H1 (cell line): ENCODE measurements at regions not wholly inside any gene's neighbourhood (a gene's known extent, or its start where the extent isn't known, plus 50 kb on each side); places are given as distances from the start of the nearest gene placed in this dataset.

Experiments used
- ATF3 ChIP-seq: IDR thresholded peaks from 2 replicates; pipeline ENCODE4 v1.6.1; 2011; ENCODE audit warnings: low read depth, mild to moderate bottlenecking, low read length; ENCODE audit not compliant: insufficient read depth
- CBX5 ChIP-seq: fragments of 300-800, 300-1000 bp; sonication (generic); IDR thresholded peaks from 2 replicates; pipeline ENCODE4 v1.7.1; 2016; ENCODE audit warnings: antibody characterized with exemption, low read length, low read depth
- CHD1 ChIP-seq: IDR thresholded peaks from 2 replicates; pipeline ENCODE4 v1.6.1; 2012; ENCODE audit warnings: low read depth, low read length, improper control_type of control experiment
- CTCF ChIP-seq, 3 experiments: IDR thresholded peaks; 1 replicate in 2 of 3; 2 replicates in 1 of 3; pipeline versions ENCODE4 v1.5.1 to v1.6.1; 2011; ENCODE audit warnings: low read length in 3 of 3, mild to moderate bottlenecking in 3 of 3, inconsistent platforms in 2 of 3, low read depth in 1 of 3, moderate library complexity in 1 of 3; ENCODE audit not compliant: insufficient read depth in 1 of 3; ENCODE audit errors: control extremely low read depth in 1 of 3
- E2F6 ChIP-seq: IDR thresholded peaks from 2 replicates; pipeline ENCODE4 v1.6.1; 2012; ENCODE audit warnings: inconsistent platforms
- EZH2 ChIP-seq: fragments of 200-600 bp; sonication (generic); IDR thresholded peaks from 2 replicates; pipeline ENCODE4 v1.7.1; 2012; ENCODE audit warnings: low read depth, mild to moderate bottlenecking, moderate library complexity, low read length, inconsistent platforms; ENCODE audit not compliant: severe bottlenecking
- POLR2A ChIP-seq, 2 experiments: IDR thresholded peaks; 1 replicate in 1 of 2; 2 replicates in 1 of 2; pipeline ENCODE4 v1.6.1; 2011; ENCODE audit warnings: low read depth in 2 of 2, low read length in 2 of 2, mild to moderate bottlenecking in 2 of 2; ENCODE audit errors: control extremely low read depth in 1 of 2
- SAP30 ChIP-seq: fragments of 300-600 bp; sonication (generic); IDR thresholded peaks from 2 replicates; pipeline ENCODE4 v1.7.1; 2012; ENCODE audit warnings: low read length, moderate library complexity, mild to moderate bottlenecking, inconsistent platforms; ENCODE audit not compliant: insufficient read depth, insufficient replicate concordance

- TF ChIP-seq CBX5 (no peak), CTCF (IDR thresholded peaks at IDR 0.05; ENCODE audit: control extremely low read depth in 1 of 3, insufficient read depth in 1 of 3, low read depth in 1 of 3, low read length in 3 of 3) (no peak), SAP30 (no peak), EZH2 (no peak), E2F6 (no peak), POLR2A (IDR thresholded peaks at IDR 0.05; ENCODE audit: control extremely low read depth in 1 of 2, low read depth in 2 of 2, low read length in 2 of 2) (no peak), CHD1 (no peak), ATF3 (no peak)
These were observed 683.5 kb downstream of the LIG4 start (continued) for GRCh38 chr13:107531816-107532215.
